Type B pancreatic cell (in vitro differentiated cells): ENCODE measurements at regions not wholly inside any gene's neighbourhood (a gene's known extent, or its start where the extent isn't known, plus 50 kb on each side); places are given as distances from the start of the nearest gene placed in this dataset.

Experiments
- DNase-seq: peaks from one replicate; pipeline ENCODE4 v3.0.0; 2021; ENCODE audit warnings: mixed read lengths; ENCODE audit not compliant: unreplicated experiment; ENCODE audit errors: extremely low spot score
- H3K27ac Mint-ChIP-seq: 2 replicates; pipeline ENCODE4 v1.8.0; 2021; ENCODE audit warnings: mild to moderate bottlenecking, mixed read lengths
- H3K27me3 Mint-ChIP-seq: 2 replicates; pipeline ENCODE4 v1.8.0; 2021; ENCODE audit warnings: mixed read lengths
- H3K36me3 Mint-ChIP-seq: 2 replicates; pipeline ENCODE4 v1.8.0; 2021; ENCODE audit warnings: mixed read lengths
- H3K4me1 Mint-ChIP-seq: one replicate; pipeline ENCODE4 v1.8.0; 2021; ENCODE audit warnings: mixed read lengths; ENCODE audit not compliant: unreplicated experiment
- H3K4me3 Mint-ChIP-seq: 2 replicates; pipeline ENCODE4 v1.8.0; 2021; ENCODE audit warnings: mild to moderate bottlenecking, mixed read lengths
- H3K9me3 Mint-ChIP-seq: 2 replicates; pipeline ENCODE4 v1.8.0; 2021; ENCODE audit warnings: mixed read lengths
- TF ChIP-seq, protein P1 (sequence below): fragments of 200-600 bp; sonication (generic); conservative IDR thresholded peaks from 2 replicates; pipeline ENCODE4 v1.5.0; 2021; ENCODE audit warnings: antibody characterized with exemption, mild to moderate bottlenecking

DNA sequence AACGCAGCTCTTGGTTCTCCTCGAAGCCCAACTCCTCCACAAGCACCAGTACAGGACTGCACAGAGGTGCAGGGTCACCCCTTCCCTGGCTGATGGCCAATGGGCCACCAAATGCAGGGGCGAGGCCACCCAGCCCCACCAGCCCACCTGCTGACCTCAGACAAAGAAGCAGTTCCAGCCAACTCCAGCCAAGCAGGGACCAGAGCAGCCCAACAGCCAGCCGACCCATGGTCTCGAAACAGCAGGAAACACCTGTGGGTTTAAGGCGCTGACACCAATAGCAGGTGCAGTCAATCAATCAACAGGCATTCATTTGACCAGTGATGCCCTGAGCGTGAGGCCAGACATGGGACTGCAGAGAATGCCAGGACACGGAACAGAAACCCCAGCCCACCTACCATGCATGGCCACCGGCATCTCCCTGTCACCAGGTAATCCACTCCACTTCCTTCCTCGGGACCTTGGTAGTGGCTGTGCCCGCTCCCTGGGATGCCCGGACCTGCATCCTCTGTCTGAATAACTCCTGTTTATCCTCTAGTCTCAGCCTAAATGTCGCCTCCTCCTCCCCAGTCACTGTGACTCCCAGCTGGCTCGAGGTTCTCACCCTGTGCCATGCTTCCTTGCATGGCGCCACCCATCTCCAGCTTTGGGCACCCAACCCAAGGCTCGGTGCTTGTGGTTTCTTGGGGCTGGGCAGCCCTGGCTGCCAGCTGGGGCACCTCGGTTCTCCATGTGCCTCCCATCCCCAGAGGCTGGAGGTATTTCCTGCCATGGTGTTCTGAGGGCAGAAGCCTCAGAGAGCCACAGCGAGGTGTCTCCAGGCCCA is 1475.4 kb downstream of the BRD1 start:
- H3K36me3 Mint-ChIP-seq, result no peaks in the 10 kb centered on the region
- no peak overlapping the region for H3K4me3 Mint-ChIP-seq
- H3K27ac Mint-ChIP-seq, result no peak overlapping the region
- H3K27me3 Mint-ChIP-seq, result peaks cover 36% of the 10 kb centered on the region
- H3K4me1 Mint-ChIP-seq, result no peaks in the 10 kb centered on the region
- TF ChIP-seq, protein P1, sequence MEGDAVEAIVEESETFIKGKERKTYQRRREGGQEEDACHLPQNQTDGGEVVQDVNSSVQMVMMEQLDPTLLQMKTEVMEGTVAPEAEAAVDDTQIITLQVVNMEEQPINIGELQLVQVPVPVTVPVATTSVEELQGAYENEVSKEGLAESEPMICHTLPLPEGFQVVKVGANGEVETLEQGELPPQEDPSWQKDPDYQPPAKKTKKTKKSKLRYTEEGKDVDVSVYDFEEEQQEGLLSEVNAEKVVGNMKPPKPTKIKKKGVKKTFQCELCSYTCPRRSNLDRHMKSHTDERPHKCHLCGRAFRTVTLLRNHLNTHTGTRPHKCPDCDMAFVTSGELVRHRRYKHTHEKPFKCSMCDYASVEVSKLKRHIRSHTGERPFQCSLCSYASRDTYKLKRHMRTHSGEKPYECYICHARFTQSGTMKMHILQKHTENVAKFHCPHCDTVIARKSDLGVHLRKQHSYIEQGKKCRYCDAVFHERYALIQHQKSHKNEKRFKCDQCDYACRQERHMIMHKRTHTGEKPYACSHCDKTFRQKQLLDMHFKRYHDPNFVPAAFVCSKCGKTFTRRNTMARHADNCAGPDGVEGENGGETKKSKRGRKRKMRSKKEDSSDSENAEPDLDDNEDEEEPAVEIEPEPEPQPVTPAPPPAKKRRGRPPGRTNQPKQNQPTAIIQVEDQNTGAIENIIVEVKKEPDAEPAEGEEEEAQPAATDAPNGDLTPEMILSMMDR, result no peak
- no peak for DNase-seq
- H3K9me3 Mint-ChIP-seq, result no peaks in the 10 kb centered on the region

GRCh38 chr22:48351376-48352085 is 1476.1 kb downstream of the BRD1 start:
- H3K4me1 Mint-ChIP-seq, result no peaks in the 10 kb centered on the region
- TF ChIP-seq, protein P1, result no peak
- peaks cover 36% of the 10 kb centered on the region for H3K27me3 Mint-ChIP-seq
- no peak for DNase-seq
- no peaks in the 10 kb centered on the region for H3K36me3 Mint-ChIP-seq
- H3K4me3 Mint-ChIP-seq, result no peak overlapping the region
- no peaks in the 10 kb centered on the region for H3K9me3 Mint-ChIP-seq
- H3K27ac Mint-ChIP-seq, result no peak overlapping the region

- TF ChIP-seq, protein P1, result no peak
Measured at GRCh38 chr22:48350456-48350855, 1477.2 kb downstream of the BRD1 start.

GRCh38 chr22:48348855-48349254 is 1478.8 kb downstream of the BRD1 start:
- no peak for DNase-seq
- H3K9me3 Mint-ChIP-seq, result no peaks in the 10 kb centered on the region
- H3K27me3 Mint-ChIP-seq, result peaks cover 21% of the 10 kb centered on the region

More at GRCh38 chr22:48350456-48350855, 1477.2 kb downstream of the BRD1 start:
- DNase-seq, result no peak
- Mint-ChIP-seq H3K4me3 (no peak overlapping the region), H3K27me3 (peaks cover 27% of the 10 kb centered on the region), H3K4me1 (no peaks in the 10 kb centered on the region), H3K9me3 (no peaks in the 10 kb centered on the region), H3K36me3 (no peaks in the 10 kb centered on the region), H3K27ac (no peak overlapping the region)

GRCh38 chr22:48347311-48347710 is 1480.4 kb downstream of the BRD1 start:
- no peaks in the 10 kb centered on the region for H3K9me3 Mint-ChIP-seq
- TF ChIP-seq, protein P1, result no peak
- no peak overlapping the region for H3K4me3 Mint-ChIP-seq
- H3K27me3 Mint-ChIP-seq, result peaks cover 17% of the 10 kb centered on the region
- no peak overlapping the region for H3K27ac Mint-ChIP-seq
- no peaks in the 10 kb centered on the region for H3K4me1 Mint-ChIP-seq
- DNase-seq, result no peak
- no peaks in the 10 kb centered on the region for H3K36me3 Mint-ChIP-seq

More at GRCh38 chr22:48348855-48349254, 1478.8 kb downstream of the BRD1 start:
- TF ChIP-seq, protein P1, result no peak
- Mint-ChIP-seq H3K27ac (no peak overlapping the region), H3K4me1 (no peaks in the 10 kb centered on the region), H3K4me3 (no peak overlapping the region), H3K36me3 (no peaks in the 10 kb centered on the region)
